H9 (cell line): ENCODE measurements at regions not wholly inside any gene's neighbourhood (a gene's known extent, or its start where the extent isn't known, plus 50 kb on each side); places are given as distances from the start of the nearest gene placed in this dataset.

Experiments used
- DNase-seq: peaks from one replicate; pipeline ENCODE4 v3.0.0-alpha.2; 2017
- H2AFZ ChIP-seq: one replicate; pipeline ENCODE4 v1.6.1; 2013; ENCODE audit warnings: mild to moderate bottlenecking, low read length, control low read depth, moderate library complexity
- H2AK5ac ChIP-seq: 2 replicates; pipeline ENCODE4 v1.6.1; 2013; ENCODE audit warnings: low read length, control low read depth, mixed read lengths; ENCODE audit not compliant: insufficient read length
- H2BK120ac ChIP-seq: one replicate; pipeline ENCODE4 v1.6.1; 2013; ENCODE audit warnings: low read depth, mild to moderate bottlenecking, low read length, control low read depth, inconsistent platforms; ENCODE audit not compliant: poor library complexity, severe bottlenecking
- H2BK12ac ChIP-seq: 2 replicates; pipeline ENCODE4 v1.6.1; 2013; ENCODE audit warnings: low read length, control low read depth, mixed read lengths, low read depth; ENCODE audit not compliant: insufficient read length
- H2BK15ac ChIP-seq: 2 replicates; pipeline ENCODE4 v1.6.1; 2013; ENCODE audit warnings: low read depth, low read length, control low read depth
- H2BK20ac ChIP-seq: one replicate; pipeline ENCODE4 v1.6.1; 2013; ENCODE audit warnings: low read depth, mild to moderate bottlenecking, low read length, control low read depth, inconsistent platforms; ENCODE audit not compliant: poor library complexity, severe bottlenecking
- H2BK5ac ChIP-seq: 2 replicates; pipeline ENCODE4 v1.6.1; 2013; ENCODE audit warnings: low read length, control low read depth, mixed read lengths; ENCODE audit not compliant: insufficient read length
- H3K14ac ChIP-seq: 2 replicates; pipeline ENCODE4 v1.6.1; 2013; ENCODE audit warnings: low read length, control low read depth; ENCODE audit not compliant: insufficient read depth
- H3K18ac ChIP-seq: 2 replicates; pipeline ENCODE4 v1.6.1; 2013; ENCODE audit warnings: low read depth, mild to moderate bottlenecking, mixed read lengths, low read length, control low read depth; ENCODE audit not compliant: insufficient read length
- H3K23ac ChIP-seq: 2 replicates; pipeline ENCODE4 v1.6.1; 2013; ENCODE audit warnings: low read length, control low read depth, mixed read lengths, low read depth; ENCODE audit not compliant: insufficient read length
- H3K23me2 ChIP-seq: 2 replicates; pipeline ENCODE4 v1.6.1; 2013; ENCODE audit warnings: low read depth, mild to moderate bottlenecking, mixed read lengths, low read length, control low read depth; ENCODE audit not compliant: insufficient read length, poor library complexity, severe bottlenecking
- H3K27ac ChIP-seq: 2 replicates; pipeline ENCODE4 v1.5.1; 2013; ENCODE audit warnings: low read length, control low read depth, mixed read lengths, low read depth; ENCODE audit not compliant: insufficient read length
- H3K27me3 ChIP-seq: 2 replicates; pipeline ENCODE4 v1.6.1; 2013; ENCODE audit warnings: low read length, control low read depth, inconsistent platforms; ENCODE audit not compliant: insufficient read depth
- H3K4ac ChIP-seq: 2 replicates; pipeline ENCODE4 v1.6.1; 2013; ENCODE audit warnings: low read depth, mild to moderate bottlenecking, control low read depth, inconsistent platforms, low read length, moderate library complexity
- H3K4me1 ChIP-seq: 2 replicates; pipeline ENCODE4 v1.6.1; 2013; ENCODE audit warnings: low read length, control low read depth, inconsistent platforms; ENCODE audit not compliant: insufficient read depth
- H3K4me2 ChIP-seq: 2 replicates; pipeline ENCODE4 v1.6.1; 2013; ENCODE audit warnings: low read length, control low read depth, mixed read lengths; ENCODE audit not compliant: insufficient read length, insufficient read depth
- H3K56ac ChIP-seq: 2 replicates; pipeline ENCODE4 v1.6.1; 2013; ENCODE audit warnings: low read depth, mild to moderate bottlenecking, mixed read lengths, low read length, control low read depth; ENCODE audit not compliant: insufficient read length
- H3K79me1 ChIP-seq: 2 replicates; pipeline ENCODE4 v1.6.1; 2013; ENCODE audit warnings: low read depth, mild to moderate bottlenecking, moderate library complexity, low read length, control low read depth, inconsistent platforms; ENCODE audit not compliant: insufficient read depth, poor library complexity, severe bottlenecking
- H3K79me2 ChIP-seq: 2 replicates; pipeline ENCODE4 v1.6.1; 2013; ENCODE audit warnings: low read length, control low read depth, inconsistent platforms; ENCODE audit not compliant: insufficient read depth
- H3K9ac ChIP-seq: 2 replicates; pipeline ENCODE4 v1.6.1; 2013; ENCODE audit warnings: low read length, control low read depth, mixed read lengths; ENCODE audit not compliant: insufficient read length; ENCODE audit errors: extremely low read depth
- H3K9me3 ChIP-seq: one replicate; pipeline ENCODE4 v1.6.1; 2013; ENCODE audit warnings: low read depth, low read length, inconsistent platforms; ENCODE audit not compliant: control insufficient read depth
- H3T11ph ChIP-seq: one replicate; pipeline ENCODE4 v1.6.1; 2013; ENCODE audit warnings: mild to moderate bottlenecking, low read length, control low read depth, inconsistent platforms
- H4K20me1 ChIP-seq: one replicate; pipeline ENCODE4 v1.6.1; 2013; ENCODE audit not compliant: control insufficient read depth, insufficient read length, insufficient read depth
- H4K5ac ChIP-seq: 2 replicates; pipeline ENCODE4 v1.6.1; 2013; ENCODE audit warnings: low read depth, mild to moderate bottlenecking, mixed read lengths, low read length, control low read depth; ENCODE audit not compliant: insufficient read length
- H4K8ac ChIP-seq: replicated peaks from 2 replicates; pipeline ENCODE4 v1.6.1; 2013; ENCODE audit warnings: low read length, control low read depth, mixed read lengths, low read depth; ENCODE audit not compliant: insufficient read length
- H4K91ac ChIP-seq: 2 replicates; pipeline ENCODE4 v1.6.1; 2013; ENCODE audit warnings: low read depth, mild to moderate bottlenecking, moderate library complexity, mixed read lengths, low read length, control low read depth; ENCODE audit not compliant: insufficient read length
- H3K27ac Mint-ChIP-seq, 3 experiments: 2 replicates in 2 of 3; 3 replicates in 1 of 3; pipeline ENCODE4 v1.8.0; 2020 to 2021; ENCODE audit warnings: mixed read lengths in 3 of 3, mild to moderate bottlenecking in 1 of 3, moderate library complexity in 1 of 3
- H3K27me3 Mint-ChIP-seq: 2 replicates; pipeline ENCODE4 v1.8.0; 2021; ENCODE audit warnings: low read depth, mild to moderate bottlenecking, moderate library complexity, mixed read lengths
- H3K36me3 Mint-ChIP-seq, 3 experiments: 2 replicates in 2 of 3; 3 replicates in 1 of 3; pipeline ENCODE4 v1.8.0; 2020 to 2021; ENCODE audit warnings: low read depth in 3 of 3, mixed read lengths in 3 of 3; ENCODE audit not compliant: insufficient read depth in 1 of 3
- H3K4me1 Mint-ChIP-seq, 2 experiments: 2 replicates each; pipeline ENCODE4 v1.8.0; 2020; ENCODE audit warnings: mixed read lengths in 2 of 2
- H3K4me3 Mint-ChIP-seq, 2 experiments: 2 replicates in 1 of 2; 3 replicates in 1 of 2; pipeline ENCODE4 v1.8.0; 2020 to 2021; ENCODE audit warnings: mild to moderate bottlenecking in 2 of 2, mixed read lengths in 2 of 2, moderate library complexity in 1 of 2
- H3K9me3 Mint-ChIP-seq, 2 experiments: 2 replicates in 1 of 2; 3 replicates in 1 of 2; pipeline ENCODE4 v1.8.0; 2020; ENCODE audit warnings: mild to moderate bottlenecking in 2 of 2, mixed read lengths in 2 of 2, moderate library complexity in 1 of 2
- CTCF ChIP-seq: fragments of 200-600 bp; sonication (generic); conservative IDR thresholded peaks from 3 replicates; pipeline ENCODE4 v1.8.0; 2021; ENCODE audit warnings: antibody characterized with exemption, mild to moderate bottlenecking
- WGBS: extraction: QIAGEN DNeasy Blood & Tissue Kit; methylation state at CpG from one replicate; pipeline ENCODE4 v1.1.7; 2013; ENCODE audit warnings: missing lambda C conversion rate, low lambda C conversion rate, mixed read lengths; ENCODE audit not compliant: insufficient read length; ENCODE audit errors: extremely low coverage; 5-methylcytosine and 5-hydroxymethylcytosine counted together

- Histone ChIP-seq H3K9me3 (no peaks in the 10 kb centered on the region), H2AK5ac (no peak overlapping the region), H3K14ac (no peak overlapping the region), H2BK120ac (no peak overlapping the region), H4K8ac (no peak overlapping the region), H3K56ac (no peak overlapping the region), H3T11ph (no peak overlapping the region), H4K20me1 (no peaks in the 10 kb centered on the region), H4K91ac (no peak overlapping the region), H3K4me1 (no peaks in the 10 kb centered on the region), H2BK12ac (no peak overlapping the region), H4K5ac (no peak overlapping the region), H2BK20ac (no peak overlapping the region), H3K27ac (no peak overlapping the region), H3K9ac (no peak overlapping the region), H3K23ac (no peak overlapping the region), H3K79me1 (no peaks in the 10 kb centered on the region), H3K18ac (no peak overlapping the region), H2AFZ (no peak overlapping the region), H3K23me2 (no peaks in the 10 kb centered on the region), H3K27me3 (no peaks in the 10 kb centered on the region), H3K4me2 (no peak overlapping the region), H3K79me2 (no peaks in the 10 kb centered on the region), H2BK15ac (no peak overlapping the region), H3K4ac (no peak overlapping the region), H2BK5ac (no peak overlapping the region)
- H3K36me3 Mint-ChIP-seq = no peaks in the 10 kb centered on the region; a peak in 1 of 7 replicates
- no peaks in the 10 kb centered on the region; a peak in 1 of 5 replicates for H3K9me3 Mint-ChIP-seq
- no peaks in the 10 kb centered on the region for H3K4me1 Mint-ChIP-seq
- no peak overlapping the region for H3K4me3 Mint-ChIP-seq
- no peak for DNase-seq
- TF ChIP-seq CTCF = no peak
- no peak overlapping the region for H3K27ac Mint-ChIP-seq
- WGBS = no CpG with 5 or more reads among the region's 1 CpG
- H3K27me3 Mint-ChIP-seq = peaks cover 11% of the 10 kb centered on the region
Observed at GRCh38 chr3:139732729-139733128, 55.0 kb upstream of the NMNAT3 start.
